Neuronal stem cell (in vitro differentiated cells): ENCODE measurements at regions not wholly inside any gene's neighbourhood (a gene's known extent, or its start where the extent isn't known, plus 50 kb on each side); places are given as distances from the start of the nearest gene placed in this dataset.

Experiments
- DNase-seq: peaks from one replicate; pipeline ENCODE4 v3.0.0-alpha.2; 2013; ENCODE audit warnings: low spot score
- H2AFZ ChIP-seq: one replicate; pipeline ENCODE4 v1.6.1; 2013; ENCODE audit warnings: mild to moderate bottlenecking, low read length, inconsistent platforms
- H2AK5ac ChIP-seq: 2 replicates; pipeline ENCODE4 v1.6.1; 2013; ENCODE audit warnings: low read depth, mild to moderate bottlenecking, inconsistent platforms, low read length, moderate library complexity, mixed read lengths
- H2BK120ac ChIP-seq: 2 replicates; pipeline ENCODE4 v1.6.1; 2013; ENCODE audit warnings: low read depth, mild to moderate bottlenecking, inconsistent platforms, low read length, moderate library complexity, mixed read lengths
- H2BK12ac ChIP-seq: one replicate; pipeline ENCODE4 v1.6.1; 2013; ENCODE audit warnings: low read length, inconsistent platforms
- H2BK15ac ChIP-seq: 2 replicates; pipeline ENCODE4 v1.6.1; 2013; ENCODE audit warnings: mild to moderate bottlenecking, low read length, inconsistent platforms, mixed read lengths
- H2BK5ac ChIP-seq: one replicate; pipeline ENCODE4 v1.6.1; 2013; ENCODE audit warnings: inconsistent platforms, mild to moderate bottlenecking, low read length, moderate library complexity
- H3K14ac ChIP-seq: one replicate; pipeline ENCODE4 v1.6.1; 2013; ENCODE audit warnings: low read length, inconsistent platforms
- H3K18ac ChIP-seq: 2 replicates; pipeline ENCODE4 v1.6.1; 2013; ENCODE audit warnings: low read length, inconsistent platforms
- H3K23ac ChIP-seq: 2 replicates; pipeline ENCODE4 v1.6.1; 2013; ENCODE audit warnings: low read depth, mild to moderate bottlenecking, mixed read lengths, low read length, inconsistent platforms; ENCODE audit not compliant: poor library complexity
- H3K27ac ChIP-seq: replicated peaks from 3 replicates; pipeline ENCODE4 v1.5.1; 2013; ENCODE audit warnings: low read length, inconsistent platforms
- H3K27me3 ChIP-seq, 3 experiments: 2 replicates each; pipeline ENCODE4 v1.6.1; 2013; ENCODE audit warnings: low read length in 3 of 3, mild to moderate bottlenecking in 2 of 3, inconsistent platforms in 1 of 3, low read depth in 1 of 3, mixed read lengths in 1 of 3, moderate library complexity in 1 of 3; ENCODE audit not compliant: control insufficient read depth in 3 of 3, insufficient read depth in 3 of 3
- H3K36me3 ChIP-seq, 2 donors: replicated peaks in 1 of 2; 2 replicates each; pipeline ENCODE4 v1.6.1; 2013; ENCODE audit warnings: low read length in 2 of 2; ENCODE audit not compliant: control insufficient read depth in 2 of 2, insufficient read depth in 2 of 2
- H3K4ac ChIP-seq: 2 replicates; pipeline ENCODE4 v1.6.1; 2013; ENCODE audit warnings: inconsistent platforms, mild to moderate bottlenecking, low read length, moderate library complexity
- H3K4me1 ChIP-seq, 2 donors: 1 replicate in 1 of 2; 2 replicates in 1 of 2; pipeline ENCODE4 v1.6.1; 2013; ENCODE audit warnings: low read length in 2 of 2, low read depth in 1 of 2; ENCODE audit not compliant: control insufficient read depth in 2 of 2, insufficient read depth in 1 of 2
- H3K4me2 ChIP-seq: one replicate; pipeline ENCODE4 v1.6.1; 2013; ENCODE audit warnings: mild to moderate bottlenecking, low read length, inconsistent platforms; ENCODE audit not compliant: insufficient read depth, poor library complexity, severe bottlenecking
- H3K4me3 ChIP-seq, 2 donors: 2 replicates each; pipeline ENCODE4 v1.5.1; 2013; ENCODE audit warnings: low read length in 2 of 2, mild to moderate bottlenecking in 2 of 2, inconsistent platforms in 1 of 2, moderate library complexity in 1 of 2
- H3K79me1 ChIP-seq: one replicate; pipeline ENCODE4 v1.6.1; 2013; ENCODE audit warnings: low read depth, mild to moderate bottlenecking, inconsistent platforms, low read length, moderate library complexity
- H3K9ac ChIP-seq: one replicate; pipeline ENCODE4 v1.6.1; 2013; ENCODE audit warnings: mild to moderate bottlenecking, low read depth, low read length, inconsistent platforms; ENCODE audit not compliant: poor library complexity
- H3K9me3 ChIP-seq, 2 donors: replicated peaks in 1 of 2; 2 replicates each; pipeline versions ENCODE3 to v1.6.1; 2013; ENCODE audit warnings: low read length in 2 of 2, mild to moderate bottlenecking in 2 of 2, inconsistent platforms in 1 of 2, low read depth in 1 of 2, mixed read lengths in 1 of 2, moderate library complexity in 1 of 2; ENCODE audit not compliant: control insufficient read depth in 2 of 2, insufficient read depth in 1 of 2
- H4K8ac ChIP-seq: one replicate; pipeline ENCODE4 v1.6.1; 2013; ENCODE audit warnings: low read depth, mild to moderate bottlenecking, inconsistent platforms, low read length, moderate library complexity
- H4K91ac ChIP-seq: one replicate; pipeline ENCODE4 v1.6.1; 2013; ENCODE audit warnings: low read length, low read depth, mild to moderate bottlenecking, inconsistent platforms; ENCODE audit not compliant: poor library complexity
- WGBS, 2 donors: extraction: QIAGEN DNeasy Blood & Tissue Kit; methylation state at CpG; one replicate each; pipeline ENCODE4 v1.1.7; 2013; ENCODE audit warnings: missing lambda C conversion rate in 2 of 2, mixed read lengths in 1 of 2; ENCODE audit not compliant: insufficient read length in 2 of 2, insufficient replicate concordance in 1 of 2; ENCODE audit errors: extremely low coverage in 2 of 2; 5-methylcytosine and 5-hydroxymethylcytosine counted together

- peak overlapping the region; percentile 68 for H2AFZ ChIP-seq
- no peak overlapping the region for H2BK15ac ChIP-seq
- no peak overlapping the region for H4K8ac ChIP-seq
- H2BK120ac ChIP-seq: no peak overlapping the region
- H3K27me3 ChIP-seq: no peaks in the 10 kb centered on the region
- H3K9me3 ChIP-seq: peaks cover 0 to 8% of the 10 kb centered on the region in 2 donors
- H2BK5ac ChIP-seq: no peak overlapping the region
- H3K4me1 ChIP-seq: peaks cover 6 to 24% of the 10 kb centered on the region in 2 donors
- H2BK12ac ChIP-seq: no peak overlapping the region
- no CpG with 5 or more reads among the region's 3 CpGs for WGBS, 2 donors
- H3K27ac ChIP-seq: no peak overlapping the region
- DNase-seq: no peak
- H3K36me3 ChIP-seq: no peaks in the 10 kb centered on the region
- no peak overlapping the region for H3K9ac ChIP-seq
- H3K4ac ChIP-seq: no peak overlapping the region
- H4K91ac ChIP-seq: no peak overlapping the region
- no peak overlapping the region for H3K18ac ChIP-seq
- no peak overlapping the region for H3K4me3 ChIP-seq
- no peaks in the 10 kb centered on the region for H3K79me1 ChIP-seq
- H2AK5ac ChIP-seq: no peak overlapping the region
- H3K14ac ChIP-seq: no peak overlapping the region
- H3K4me2 ChIP-seq: no peak overlapping the region
- H3K23ac ChIP-seq: no peak overlapping the region
Measured at GRCh38 chr13:100818711-100819110, 144.1 kb upstream of the TMTC4 start.

- Histone ChIP-seq H3K36me3 (no peaks in the 10 kb centered on the region), H2AFZ (no peak overlapping the region), H2BK12ac (no peak overlapping the region), H2BK5ac (no peak overlapping the region), H4K91ac (no peak overlapping the region), H3K9me3 (peaks cover 0 to 8% of the 10 kb centered on the region in 2 donors), H2BK15ac (no peak overlapping the region), H2BK120ac (no peak overlapping the region), H3K27me3 (no peaks in the 10 kb centered on the region), H3K4ac (no peak overlapping the region), H2AK5ac (no peak overlapping the region), H4K8ac (no peak overlapping the region), H3K9ac (no peak overlapping the region), H3K18ac (no peak overlapping the region), H3K79me1 (no peaks in the 10 kb centered on the region), H3K14ac (no peak overlapping the region), H3K4me3 (no peak overlapping the region), H3K4me2 (no peak overlapping the region), H3K27ac (no peak overlapping the region), H3K23ac (no peak overlapping the region), H3K4me1 (peaks cover 8 to 29% of the 10 kb centered on the region in 2 donors)
- no peak for DNase-seq
Measured at GRCh38 chr13:100817928-100818327, 143.3 kb upstream of the TMTC4 start.

- DNase-seq: no peak
- WGBS, 2 donors: no CpG with 5 or more reads among the region's 3 CpGs
- H4K91ac ChIP-seq: no peak overlapping the region
Measured at GRCh38 chr13:100815476-100816046, 141.0 kb upstream of the TMTC4 start.

DNA sequence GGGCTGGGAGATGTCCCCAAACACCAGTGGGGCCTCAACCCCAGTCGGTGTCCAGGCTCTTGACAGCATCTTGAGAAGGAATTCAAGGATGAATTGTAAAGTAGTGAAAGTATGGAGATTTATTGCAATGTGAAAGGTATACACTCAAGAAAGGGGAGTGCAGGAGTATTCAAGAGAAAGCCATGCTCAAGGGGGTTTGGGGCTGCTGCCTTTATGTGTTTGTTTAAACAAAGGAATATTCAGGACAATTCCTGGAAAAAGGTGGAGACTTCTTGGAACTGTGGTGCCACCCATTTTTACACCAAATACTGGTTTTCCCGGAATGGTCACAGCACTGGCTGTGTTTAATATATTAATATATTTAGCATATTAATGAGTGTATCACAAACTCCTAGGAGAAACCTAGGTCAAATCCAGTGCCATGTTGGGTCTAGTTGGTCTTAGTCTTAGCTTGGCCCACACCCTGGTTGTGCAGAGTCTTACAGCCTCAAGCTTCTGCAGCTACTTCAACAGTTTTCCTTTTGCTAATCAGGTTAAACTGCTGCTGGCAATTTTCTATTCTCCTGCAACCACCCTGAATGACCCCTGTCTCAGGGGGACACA lies 138.5 kb upstream of the TMTC4 start:
- Histone ChIP-seq H3K27me3 (no peaks in the 10 kb centered on the region), H3K18ac (no peak overlapping the region), H3K79me1 (no peaks in the 10 kb centered on the region), H3K4me1 (peaks cover 14 to 48% of the 10 kb centered on the region in 2 donors), H3K14ac (no peak overlapping the region), H3K27ac (no peak overlapping the region), H2BK12ac (no peak overlapping the region), H3K4me3 (no peak overlapping the region), H2BK5ac (peak overlapping the region; percentile 13), H3K4me2 (no peak overlapping the region), H3K23ac (no peak overlapping the region), H3K36me3 (no peaks in the 10 kb centered on the region), H2AFZ (no peak overlapping the region), H4K91ac (no peak overlapping the region), H3K9ac (no peak overlapping the region), H2BK15ac (no peak overlapping the region), H4K8ac (no peak overlapping the region), H3K4ac (no peak overlapping the region), H2AK5ac (no peak overlapping the region), H3K9me3 (peaks cover 0 to 7% of the 10 kb centered on the region in 2 donors), H2BK120ac (no peak overlapping the region)
- no peak for DNase-seq
- no CpG with 5 or more reads among the region's 2 CpGs for WGBS, 2 donors

More at GRCh38 chr13:100815476-100816046, 141.0 kb upstream of the TMTC4 start:
- Histone ChIP-seq H3K27me3 (no peaks in the 10 kb centered on the region), H3K36me3 (no peaks in the 10 kb centered on the region), H3K4me3 (no peak overlapping the region), H3K79me1 (no peaks in the 10 kb centered on the region), H3K23ac (no peak overlapping the region), H2AFZ (peak overlapping the region; percentile 49), H2BK12ac (no peak overlapping the region), H3K27ac (no peak overlapping the region), H3K4me1 (peaks cover 8 to 41% of the 10 kb centered on the region in 2 donors), H3K18ac (no peak overlapping the region), H3K4me2 (no peak overlapping the region), H4K8ac (no peak overlapping the region), H2BK120ac (no peak overlapping the region), H3K9ac (no peak overlapping the region), H3K14ac (no peak overlapping the region), H2AK5ac (no peak overlapping the region), H3K9me3 (peaks cover 0 to 7% of the 10 kb centered on the region in 2 donors), H2BK5ac (no peak overlapping the region), H2BK15ac (no peak overlapping the region), H3K4ac (no peak overlapping the region)
